WTC11 (cell line): ENCODE measurements at regions not wholly inside any gene's neighbourhood (a gene's known extent, or its start where the extent isn't known, plus 50 kb on each side); places are given as distances from the start of the nearest gene placed in this dataset.

Experiments used
- ATAC-seq: fragments of 200-7000 bp; cut with Tn5 transposase; 2 replicates; pipeline ENCODE4 v1.10.0; 2021; ENCODE audit warnings: mild to moderate bottlenecking, moderate library complexity
- CTCF ChIA-PET: fragments of 300-600 bp; sonication (Branson Sonifier 250); formaldehyde crosslinking; loops from one replicate; lab custom pipeline; 2021; ENCODE audit warnings: antibody characterized with exemption; lab: Charles Lee
- POLR2A ChIA-PET: fragments of 350-600 bp; sonication (Branson Sonifier 250); formaldehyde crosslinking; loops from one replicate; lab custom pipeline; 2021; ENCODE audit warnings: antibody characterized with exemption; lab: Charles Lee
- DNase-seq: peaks from one replicate; pipeline ENCODE4 v3.0.0; 2021; ENCODE audit warnings: low spot score
- H3K27ac Mint-ChIP-seq: 2 replicates; pipeline ENCODE4 v1.8.0; 2021; ENCODE audit warnings: mixed read lengths
- H3K27me3 Mint-ChIP-seq: 2 replicates; pipeline ENCODE4 v1.8.0; 2021; ENCODE audit warnings: low read depth, mild to moderate bottlenecking, moderate library complexity, mixed read lengths
- H3K36me3 Mint-ChIP-seq: 2 replicates; pipeline ENCODE4 v1.8.0; 2021; ENCODE audit warnings: mixed read lengths
- H3K4me1 Mint-ChIP-seq: 2 replicates; pipeline ENCODE4 v1.8.0; 2022; ENCODE audit warnings: mixed read lengths
- H3K4me3 Mint-ChIP-seq: 2 replicates; pipeline ENCODE4 v1.8.0; 2021; ENCODE audit warnings: mild to moderate bottlenecking, moderate library complexity, mixed read lengths
- H3K9me3 Mint-ChIP-seq: 2 replicates; pipeline ENCODE4 v1.8.0; 2021; ENCODE audit warnings: mixed read lengths
- CREM ChIP-seq: sonication (generic); formaldehyde crosslinking; IDR thresholded peaks from 2 replicates; pipeline ENCODE4 v1.8.1; 2022; ENCODE audit warnings: mild to moderate bottlenecking, missing genetic modification reagents, moderate library complexity
- CTCF ChIP-seq: fragments of 200-600 bp; IDR thresholded peaks from 2 replicates; pipeline ENCODE4 v1.8.0; 2022; ENCODE audit warnings: antibody characterized with exemption
- E2F1 ChIP-seq: sonication (generic); formaldehyde crosslinking; IDR thresholded peaks from 2 replicates; pipeline ENCODE4 v1.8.0; 2022; ENCODE audit warnings: mild to moderate bottlenecking, missing genetic modification reagents
- GABPB1 ChIP-seq: sonication (generic); formaldehyde crosslinking; IDR thresholded peaks from 2 replicates; pipeline ENCODE4 v1.8.1; 2023; ENCODE audit warnings: mild to moderate bottlenecking, missing genetic modification reagents
- JAZF1 ChIP-seq: fragments of 250-450 bp; sonication (Bioruptor Pico); IDR thresholded peaks from 2 replicates; pipeline ENCODE4 v1.9.0; 2021; ENCODE audit warnings: moderate library complexity, mild to moderate bottlenecking, inconsistent platforms
- MXD4 ChIP-seq: fragments of 250-450 bp; sonication (Bioruptor Pico); IDR thresholded peaks from 2 replicates; pipeline ENCODE4 v1.8.0; 2021; ENCODE audit warnings: mild to moderate bottlenecking, moderate library complexity, borderline replicate concordance
- NFYB ChIP-seq: sonication (generic); formaldehyde crosslinking; conservative IDR thresholded peaks from 2 replicates; pipeline ENCODE4 v1.8.0; 2022; ENCODE audit warnings: low read depth, missing genetic modification reagents
- NR3C1 ChIP-seq: sonication (generic); formaldehyde crosslinking; conservative IDR thresholded peaks from 2 replicates; pipeline ENCODE4 v1.8.1; 2023; ENCODE audit warnings: low read depth, mild to moderate bottlenecking, missing genetic modification reagents
- RELA ChIP-seq: sonication (generic); formaldehyde crosslinking; IDR thresholded peaks from 2 replicates; pipeline ENCODE4 v1.8.1; 2022; ENCODE audit warnings: missing genetic modification reagents, mild to moderate bottlenecking, borderline replicate concordance
- SOX15 ChIP-seq: fragments of 250-450 bp; sonication (Bioruptor Pico); IDR thresholded peaks from 2 replicates; pipeline ENCODE4 v1.9.0; 2021; ENCODE audit warnings: mild to moderate bottlenecking
- SP1 ChIP-seq: sonication (generic); formaldehyde crosslinking; conservative IDR thresholded peaks from 2 replicates; pipeline ENCODE4 v1.8.1; 2022; ENCODE audit warnings: missing genetic modification reagents
- USF2 ChIP-seq: sonication (generic); formaldehyde crosslinking; IDR thresholded peaks from 2 replicates; pipeline ENCODE4 v1.8.1; 2023; ENCODE audit warnings: mild to moderate bottlenecking, missing genetic modification reagents, moderate library complexity
- ZNF281 ChIP-seq: sonication (generic); formaldehyde crosslinking; IDR thresholded peaks from 2 replicates; pipeline ENCODE4 v1.8.0; 2023; ENCODE audit warnings: mild to moderate bottlenecking, missing genetic modification reagents
- ZNF396 ChIP-seq: fragments of 250-450 bp; sonication (Bioruptor Pico); IDR thresholded peaks from 2 replicates; pipeline ENCODE4 v1.8.0; 2021; ENCODE audit warnings: mild to moderate bottlenecking, moderate library complexity, borderline replicate concordance
- ZNF416 ChIP-seq: fragments of 250-450 bp; sonication (Bioruptor Pico); IDR thresholded peaks from 2 replicates; pipeline ENCODE4 v1.9.0; 2021; ENCODE audit warnings: mild to moderate bottlenecking, inconsistent platforms
- ZNF671 ChIP-seq: fragments of 250-450 bp; sonication (Bioruptor Pico); IDR thresholded peaks from 2 replicates; pipeline ENCODE4 v1.8.0; 2021; ENCODE audit warnings: mild to moderate bottlenecking
- TF ChIP-seq, protein P1 (sequence below): sonication (generic); formaldehyde crosslinking; IDR thresholded peaks from 2 replicates; pipeline ENCODE4 v1.8.0; 2022; ENCODE audit warnings: mild to moderate bottlenecking, missing genetic modification reagents
- TF ChIP-seq, protein P2 (sequence below): sonication (generic); formaldehyde crosslinking; IDR thresholded peaks from 2 replicates; pipeline ENCODE4 v1.8.1; 2023; ENCODE audit warnings: mild to moderate bottlenecking, missing genetic modification reagents

DNA sequence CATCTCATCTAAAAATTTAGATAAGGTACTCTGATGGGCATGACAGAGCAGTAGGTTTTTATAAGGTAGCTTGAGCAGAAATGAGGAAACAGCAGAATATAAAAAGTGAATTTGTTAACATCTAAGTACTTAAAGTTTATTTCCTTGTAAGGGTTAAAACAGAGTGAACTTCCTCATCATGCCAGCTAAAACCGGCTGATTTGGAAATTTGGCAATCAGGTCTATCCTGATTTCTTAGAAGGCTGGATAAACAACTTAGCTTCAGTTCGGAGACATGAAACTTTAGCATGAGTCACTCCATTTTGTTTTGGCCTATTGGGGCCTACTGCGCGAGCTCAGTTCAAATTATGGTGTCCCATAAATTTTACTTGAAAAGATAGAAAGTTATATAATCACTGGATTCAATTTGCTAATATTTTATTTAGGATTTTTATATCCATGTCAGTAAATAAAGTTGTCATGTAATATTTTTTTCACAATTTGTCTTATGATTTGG is 241.6 kb upstream of the RORB start:
- no peak overlapping the region for H3K27ac Mint-ChIP-seq
- POLR2A ChIA-PET: no interaction called here
- no peaks in the 10 kb centered on the region for H3K27me3 Mint-ChIP-seq
- TF ChIP-seq NFYB (CRISPR knock-in tag) (no peak), E2F1 (CRISPR knock-in tag) (no peak), ZNF416 (CRISPR knock-in tag) (no peak), GABPB1 (CRISPR knock-in tag) (no peak), ZNF396 (CRISPR knock-in tag) (no peak), NR3C1 (CRISPR knock-in tag) (no peak), CREM (no peak), ZNF671 (CRISPR knock-in tag) (no peak), SP1 (CRISPR knock-in tag) (no peak), JAZF1 (CRISPR knock-in tag) (no peak), CTCF (no peak), MXD4 (CRISPR knock-in tag) (no peak), SOX15 (CRISPR knock-in tag) (no peak), ZNF281 (CRISPR knock-in tag) (no peak), USF2 (CRISPR knock-in tag) (no peak)
- TF ChIP-seq, protein P1, sequence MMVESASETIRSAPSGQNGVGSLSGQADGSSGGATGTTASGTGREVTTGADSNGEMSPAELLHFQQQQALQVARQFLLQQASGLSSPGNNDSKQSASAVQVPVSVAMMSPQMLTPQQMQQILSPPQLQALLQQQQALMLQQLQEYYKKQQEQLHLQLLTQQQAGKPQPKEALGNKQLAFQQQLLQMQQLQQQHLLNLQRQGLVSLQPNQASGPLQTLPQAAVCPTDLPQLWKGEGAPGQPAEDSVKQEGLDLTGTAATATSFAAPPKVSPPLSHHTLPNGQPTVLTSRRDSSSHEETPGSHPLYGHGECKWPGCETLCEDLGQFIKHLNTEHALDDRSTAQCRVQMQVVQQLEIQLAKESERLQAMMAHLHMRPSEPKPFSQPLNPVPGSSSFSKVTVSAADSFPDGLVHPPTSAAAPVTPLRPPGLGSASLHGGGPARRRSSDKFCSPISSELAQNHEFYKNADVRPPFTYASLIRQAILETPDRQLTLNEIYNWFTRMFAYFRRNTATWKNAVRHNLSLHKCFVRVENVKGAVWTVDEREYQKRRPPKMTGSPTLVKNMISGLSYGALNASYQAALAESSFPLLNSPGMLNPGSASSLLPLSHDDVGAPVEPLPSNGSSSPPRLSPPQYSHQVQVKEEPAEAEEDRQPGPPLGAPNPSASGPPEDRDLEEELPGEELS: no peak
- no peaks in the 10 kb centered on the region for H3K9me3 Mint-ChIP-seq
- CTCF ChIA-PET: no interaction called here
- ATAC-seq (no peak), DNase-seq (no peak)
- H3K4me3 Mint-ChIP-seq: no peak overlapping the region
- H3K4me1 Mint-ChIP-seq: no peaks in the 10 kb centered on the region
- no peaks in the 10 kb centered on the region for H3K36me3 Mint-ChIP-seq

DNA sequence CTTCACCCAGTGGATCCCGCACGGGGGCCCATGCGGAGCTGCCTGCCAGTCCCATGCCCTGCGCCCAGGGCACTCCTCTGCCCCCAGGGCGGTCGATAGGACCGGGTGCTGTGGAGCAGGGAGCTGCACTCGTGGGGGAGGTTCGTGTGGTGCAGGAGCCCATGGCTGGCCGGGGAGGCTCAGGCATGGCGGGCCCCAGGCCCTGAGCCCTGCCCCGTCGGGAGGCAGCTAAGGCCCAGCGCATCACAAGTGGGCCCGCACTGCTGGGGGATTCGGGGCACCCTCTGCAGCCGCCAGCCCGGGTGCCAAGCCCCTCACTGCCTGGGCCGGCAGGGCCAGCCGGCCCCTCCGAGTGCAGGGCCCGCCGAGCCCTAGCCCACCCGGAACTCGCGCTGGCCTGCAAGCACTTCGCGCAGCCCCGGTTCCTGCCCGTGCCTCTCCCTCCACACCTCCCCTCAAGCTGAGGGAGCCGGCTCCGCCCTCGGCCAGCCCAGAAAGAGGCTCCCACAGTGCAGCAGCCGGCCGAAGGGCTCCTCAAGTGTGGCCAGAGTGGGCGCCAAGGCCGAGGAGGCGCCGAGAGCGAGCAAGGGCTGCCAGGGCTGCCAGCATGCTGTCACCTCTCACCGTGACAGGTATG is 221.1 kb upstream of the RORB start:
- peaks cover 18% of the 10 kb centered on the region for H3K36me3 Mint-ChIP-seq
- POLR2A ChIA-PET: no interaction called here
- no peaks in the 10 kb centered on the region for H3K27me3 Mint-ChIP-seq
- CTCF ChIA-PET: no interaction called here
- H3K4me3 Mint-ChIP-seq: no peak overlapping the region
- DNase-seq: no peak
- no peak overlapping the region for H3K27ac Mint-ChIP-seq
- H3K4me1 Mint-ChIP-seq: no peaks in the 10 kb centered on the region
- no peak for ATAC-seq
- TF ChIP-seq RELA (CRISPR knock-in tag) (0 out of 2 replicates have a peak, but pooled peaks have one; percentile 51), ZNF671 (CRISPR knock-in tag) (no peak)
- TF ChIP-seq, protein P2, sequence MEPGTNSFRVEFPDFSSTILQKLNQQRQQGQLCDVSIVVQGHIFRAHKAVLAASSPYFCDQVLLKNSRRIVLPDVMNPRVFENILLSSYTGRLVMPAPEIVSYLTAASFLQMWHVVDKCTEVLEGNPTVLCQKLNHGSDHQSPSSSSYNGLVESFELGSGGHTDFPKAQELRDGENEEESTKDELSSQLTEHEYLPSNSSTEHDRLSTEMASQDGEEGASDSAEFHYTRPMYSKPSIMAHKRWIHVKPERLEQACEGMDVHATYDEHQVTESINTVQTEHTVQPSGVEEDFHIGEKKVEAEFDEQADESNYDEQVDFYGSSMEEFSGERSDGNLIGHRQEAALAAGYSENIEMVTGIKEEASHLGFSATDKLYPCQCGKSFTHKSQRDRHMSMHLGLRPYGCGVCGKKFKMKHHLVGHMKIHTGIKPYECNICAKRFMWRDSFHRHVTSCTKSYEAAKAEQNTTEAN (CRISPR knock-in tag): no peak
- H3K9me3 Mint-ChIP-seq: peaks cover 21% of the 10 kb centered on the region
